Stimulated activated CD4-positive, alpha-beta T cell treated with anti-CD3 and anti-CD28 coated beads, Interleukin-12 subunit alpha, Interleukin-12 subunit beta, amount 100 ng/mL, for 48 hours (primary cell): ENCODE measurements at regions not wholly inside any gene's neighbourhood (a gene's known extent, or its start where the extent isn't known, plus 50 kb on each side); places are given as distances from the start of the nearest gene placed in this dataset.
"Not testable (repeated sequence)": the region's sequence is repeated elsewhere in the genome, so short reads cannot be mapped to it uniquely, and the experiment has no call there.

ENCODE experiments used
- DNase-seq, 3 donors: peaks; one replicate each; pipeline ENCODE4 v3.0.0-alpha.2; 2020; ENCODE audit warnings: low read depth in 2 of 3, low spot score in 1 of 3

DNA sequence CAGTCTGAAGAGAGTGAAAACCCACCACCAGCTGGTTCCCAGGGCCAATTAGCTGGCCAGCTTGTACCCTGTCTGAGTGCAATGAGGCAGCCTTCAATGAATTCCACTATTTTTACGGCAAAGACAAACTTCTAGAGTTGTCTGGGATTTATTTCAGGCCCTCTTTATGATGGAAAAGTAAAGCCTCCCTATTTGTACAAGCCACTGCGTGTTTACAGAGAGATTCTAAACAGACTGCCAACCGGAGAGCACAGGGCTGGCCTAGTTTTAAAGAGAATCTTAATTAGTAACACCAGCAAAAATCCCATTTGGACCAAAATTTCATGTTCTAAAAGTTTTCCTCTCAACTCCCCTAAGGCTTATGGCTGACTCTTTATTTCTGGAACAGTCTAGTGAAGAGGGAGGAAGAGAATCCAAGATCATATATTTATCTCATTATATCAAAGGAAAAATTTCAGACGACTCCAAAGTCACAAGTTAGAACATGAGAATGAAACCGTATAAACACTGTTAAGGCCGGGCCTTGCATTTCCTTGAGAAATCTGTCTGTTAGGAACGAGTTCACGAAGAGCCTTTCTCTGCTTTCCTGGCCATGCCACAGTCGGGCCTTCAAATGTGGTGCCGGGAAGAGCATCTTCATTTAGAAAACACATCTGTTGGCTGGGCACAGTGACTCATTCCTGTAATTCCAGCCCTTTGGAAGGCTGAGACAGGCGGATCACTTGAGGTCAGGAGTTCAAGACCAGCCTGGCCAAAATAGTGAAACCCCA, 724.6 kb upstream of the NRP1 start:
- no peak for DNase-seq

GRCh38 chr10:34055410-34055985, 721.0 kb upstream of the NRP1 start:
- DNase-seq, result not testable (repeated sequence)

DNA sequence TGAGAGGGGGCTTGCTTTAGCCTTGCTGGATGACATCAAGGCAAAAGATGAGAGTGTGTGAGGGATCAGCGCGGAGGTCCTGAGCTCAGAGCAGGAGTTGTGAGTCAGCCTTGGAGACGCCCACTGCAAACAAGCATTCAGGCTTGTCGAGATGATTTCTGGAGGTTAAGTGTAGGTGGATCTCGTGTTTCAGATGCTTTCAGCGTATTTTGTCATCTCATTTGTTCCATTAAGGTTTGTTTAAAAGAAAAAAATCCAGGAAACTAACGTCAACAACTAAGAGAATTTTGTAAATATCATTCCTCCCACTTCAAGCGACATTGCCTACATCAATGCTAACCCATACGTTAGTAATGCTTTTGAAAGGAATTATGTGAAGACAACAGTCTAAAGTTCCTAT, 715.4 kb upstream of the NRP1 start:
- DNase-seq, result peak; percentile 8 to 27 (median 15)

DNA sequence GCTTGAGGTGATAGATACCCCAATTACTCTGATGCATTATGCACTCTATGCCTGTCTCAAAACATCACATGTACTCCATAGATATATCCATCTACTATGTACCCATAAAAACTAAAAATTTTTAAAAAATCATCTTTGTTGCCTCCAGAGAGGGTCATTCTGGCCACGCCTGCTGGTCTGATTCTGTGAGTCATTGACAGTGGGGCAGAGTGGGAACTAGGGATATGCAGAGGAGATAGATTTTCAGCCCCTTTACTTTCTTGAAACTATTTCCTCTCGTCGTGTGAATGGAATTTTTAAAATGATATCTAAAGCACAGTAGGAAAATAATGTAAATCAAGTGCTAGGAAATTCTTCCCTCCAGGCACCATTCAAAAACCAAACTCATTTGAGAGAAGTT, 715.0 kb upstream of the NRP1 start:
- no peak for DNase-seq

DNA sequence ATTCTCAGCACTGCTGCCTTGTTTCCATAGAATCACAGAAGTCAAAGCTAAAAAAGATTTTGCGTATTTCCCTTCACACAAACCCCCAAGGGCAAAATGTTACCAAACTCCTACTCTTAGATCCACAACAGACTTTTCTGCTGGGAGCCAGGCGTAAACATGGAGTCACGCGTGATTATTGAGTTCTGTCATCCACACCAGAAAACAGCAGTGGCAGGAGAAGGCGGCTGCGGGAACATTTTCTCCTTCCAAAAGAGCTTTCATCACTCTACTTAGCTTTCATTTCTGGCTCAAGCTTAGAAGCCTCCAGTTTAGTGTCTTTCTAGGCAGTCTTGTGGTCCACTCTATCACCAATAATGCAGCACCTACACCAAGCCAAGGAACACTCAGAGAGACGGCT, 712.9 kb upstream of the NRP1 start:
- DNase-seq, result no peak

GRCh38 chr10:34046506-34047034, 712.1 kb upstream of the NRP1 start:
- no peak for DNase-seq

- DNase-seq, result no peak
These were observed 711.2 kb upstream of the NRP1 start for GRCh38 chr10:34045571-34046190.

GRCh38 chr10:34041871-34042270, 707.4 kb upstream of the NRP1 start:
- no peak for DNase-seq

GRCh38 chr10:34037499-34037898, 703.0 kb upstream of the NRP1 start:
- no peak for DNase-seq

DNA sequence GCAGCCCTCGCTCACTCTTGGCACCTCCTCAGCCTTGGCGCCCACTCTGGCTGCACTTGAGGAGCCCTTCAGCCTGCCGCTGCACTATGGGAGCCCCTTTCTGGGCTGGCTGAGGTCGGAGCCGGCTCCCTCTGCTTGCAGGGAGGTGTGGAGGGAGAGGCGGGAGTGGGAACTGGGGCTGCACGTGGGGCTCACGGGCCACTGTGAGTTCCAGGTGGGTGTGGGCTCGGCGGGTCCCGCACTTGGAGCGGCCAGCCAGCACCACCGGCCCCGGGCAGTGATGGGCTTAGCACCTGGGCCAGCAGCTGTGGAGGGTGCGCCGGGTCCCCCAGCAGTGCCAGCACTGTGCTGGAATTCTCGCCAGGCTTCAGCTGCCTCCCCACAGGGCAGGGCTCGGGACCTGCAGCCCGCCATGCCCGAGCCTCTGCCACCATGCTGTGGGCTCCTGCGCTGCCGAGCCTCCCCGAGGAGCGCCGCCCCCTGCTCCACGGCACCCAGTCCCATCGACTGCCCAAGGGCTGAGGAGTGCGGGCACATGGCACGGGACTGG, 700.8 kb upstream of the NRP1 start:
- DNase-seq, result not testable (repeated sequence)

GRCh38 chr10:34033078-34033477, 698.6 kb upstream of the NRP1 start:
- DNase-seq, result no peak

GRCh38 chr10:34032564-34032963, 698.1 kb upstream of the NRP1 start:
- DNase-seq, result no peak

- DNase-seq, result no peak
These were observed 696.9 kb upstream of the NRP1 start for GRCh38 chr10:34031400-34031799.

DNA sequence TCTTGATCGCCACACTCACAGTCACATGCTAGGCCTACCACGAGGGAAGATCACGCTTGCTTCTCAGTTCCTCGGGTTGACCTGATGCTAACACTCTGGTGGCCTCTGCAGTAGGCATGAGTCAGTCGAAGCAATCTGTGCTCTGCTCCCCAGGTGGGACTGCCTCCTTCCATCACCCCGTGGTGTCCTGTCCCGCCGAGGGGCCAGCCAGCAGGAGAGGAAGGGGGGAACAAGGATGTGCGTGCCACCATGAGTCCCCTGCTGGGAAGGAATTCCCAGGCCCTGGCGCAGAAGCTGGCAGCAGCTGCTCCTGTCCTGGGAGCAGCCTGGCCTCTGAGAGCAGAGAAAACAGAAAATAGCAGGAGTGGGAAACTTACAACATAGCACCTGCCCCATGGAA, 695.0 kb upstream of the NRP1 start:
- no peak for DNase-seq

DNA sequence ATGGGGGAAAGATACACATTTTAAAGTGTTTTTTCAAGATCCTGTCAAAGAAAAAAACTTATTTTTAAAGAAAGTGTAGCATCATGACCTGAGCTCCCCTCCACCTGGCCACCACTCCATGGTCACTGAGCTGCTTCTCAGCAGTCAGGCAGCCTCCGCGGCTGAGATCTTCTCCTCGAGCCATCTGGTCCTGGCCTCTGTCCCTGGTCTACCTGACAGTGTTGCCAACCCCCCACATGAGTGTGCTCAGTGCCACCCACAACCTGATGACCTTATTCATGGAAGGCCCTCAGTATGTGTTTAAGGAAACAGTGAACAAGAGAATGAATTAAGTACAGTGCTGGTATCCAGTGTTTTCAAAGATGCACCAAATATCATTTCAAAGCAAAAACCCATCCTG, 694.5 kb upstream of the NRP1 start:
- DNase-seq, result no peak

- DNase-seq, result no peak
These were observed 690.4 kb upstream of the NRP1 start for GRCh38 chr10:34024693-34025425.

DNA sequence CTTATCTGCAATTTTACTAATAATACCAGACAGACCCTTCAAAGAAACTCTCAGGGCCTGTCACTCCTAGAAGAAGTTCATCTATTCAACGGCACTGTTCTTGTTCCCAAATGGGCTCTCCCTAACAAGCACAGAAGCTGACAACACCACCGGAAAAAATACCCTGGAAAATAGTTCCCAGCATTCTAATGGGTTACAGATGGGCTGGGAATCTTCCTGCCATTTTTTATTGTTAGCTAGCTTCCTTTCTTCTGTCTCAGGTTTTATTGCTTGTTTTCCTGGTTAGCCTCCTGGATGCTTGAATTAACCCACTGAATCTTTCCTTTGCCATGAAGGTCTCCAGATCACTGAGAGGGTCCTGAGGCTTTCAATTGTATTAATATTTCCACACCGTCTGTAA, 689.8 kb upstream of the NRP1 start:
- DNase-seq, result no peak

DNA sequence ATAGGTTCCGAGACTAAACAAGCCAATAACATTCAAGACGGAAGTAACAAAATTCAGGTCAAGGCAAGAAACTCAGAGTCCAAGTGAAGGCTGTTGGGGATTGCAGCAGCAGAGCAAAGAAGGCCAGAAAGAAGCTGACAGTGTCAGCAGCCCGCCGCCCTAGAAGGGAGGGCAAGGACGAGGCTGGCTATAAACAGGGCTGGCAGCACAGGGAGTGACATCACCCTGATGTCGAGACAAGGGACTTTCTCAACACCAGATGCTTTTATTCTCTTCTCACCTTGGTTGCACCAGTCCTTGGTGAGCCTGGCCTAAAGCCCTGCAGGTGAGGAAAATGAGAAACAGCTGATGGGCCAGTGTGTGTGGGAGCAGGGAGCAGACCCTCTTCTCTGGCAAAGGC, 687.7 kb upstream of the NRP1 start:
- no peak for DNase-seq

DNA sequence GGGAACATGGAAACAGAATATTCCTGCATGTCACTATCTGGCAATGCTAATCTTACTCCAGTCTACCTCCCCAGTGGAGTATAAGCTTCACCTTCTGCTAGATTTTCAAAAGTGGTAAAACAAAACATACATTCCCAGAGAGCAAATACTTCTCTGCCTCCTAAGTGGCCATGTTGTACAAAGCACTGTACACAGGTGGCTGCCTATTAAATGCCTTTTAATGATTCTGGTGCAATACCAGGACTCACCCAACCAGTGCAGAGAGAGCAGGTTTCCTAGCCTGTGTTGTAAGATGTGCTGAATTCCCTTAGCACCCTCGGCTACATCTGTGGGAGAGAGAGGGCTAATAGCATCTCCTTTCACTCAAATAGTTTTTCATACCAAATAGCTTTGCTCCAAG, 684.3 kb upstream of the NRP1 start:
- DNase-seq, result no peak

- DNase-seq, result no peak
These were observed 683.7 kb upstream of the NRP1 start for GRCh38 chr10:34018129-34018528.

DNA sequence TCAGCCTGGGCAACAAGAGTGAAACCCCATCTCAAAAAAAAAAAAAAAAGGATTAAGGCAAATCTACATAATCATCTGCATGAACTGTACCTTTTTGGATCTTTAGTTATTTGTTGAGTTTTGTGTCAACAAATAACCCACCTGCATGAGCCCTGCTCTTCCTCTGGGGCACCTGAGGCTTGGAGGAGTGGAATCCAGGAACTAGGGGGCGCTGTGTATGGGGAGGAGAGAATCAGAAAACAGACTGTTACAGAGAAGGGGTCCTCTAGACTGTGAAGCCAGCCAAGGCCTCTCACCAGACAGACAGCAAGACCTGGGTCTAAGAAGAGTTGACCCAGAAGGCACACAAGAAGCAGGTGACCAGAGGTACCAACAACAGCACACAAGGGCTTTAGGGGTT, 682.8 kb upstream of the NRP1 start:
- no peak for DNase-seq
